ENCODE measurements at regions not wholly inside any gene's neighbourhood (a gene's known extent, or its start where the extent isn't known, plus 50 kb on each side); places are given as distances from the start of the nearest gene placed in this dataset.

DNA sequence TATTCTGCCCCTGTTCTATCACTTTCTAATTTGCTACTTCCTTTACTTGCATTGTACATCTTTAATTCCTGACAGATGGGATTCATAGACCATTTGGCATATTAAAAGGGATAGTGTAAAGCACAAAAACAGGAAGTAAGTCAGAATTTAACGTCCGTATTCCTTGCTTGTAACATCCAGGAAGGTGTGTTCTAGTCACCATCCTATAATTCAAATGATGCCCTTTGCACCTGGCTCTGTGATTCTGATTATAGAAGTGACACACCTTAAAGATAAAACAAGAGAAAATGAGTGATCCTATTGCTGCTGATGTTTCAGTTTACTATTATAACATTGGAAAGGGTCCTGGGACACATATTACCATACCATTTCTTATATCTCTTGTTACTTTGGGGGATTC, 238.7 kb upstream of the NR3C2 start:
- BruUV-seq (replicated peaks): no TSS peak
- in situ Hi-C loops (cut with HindIII; ENCODE audit: extremely low pct_ligation_motif_present, low pct_unique_long_range_greater_than_20kb): no loop called here
- intact Hi-C loops (cut with micrococcal nuclease; ENCODE audit: unreplicated experiment): no loop called here
- Histone ChIP-seq H3K27me3 (ENCODE audit: control insufficient read depth in 1 of 2, insufficient read depth in 2 of 2, low read length in 2 of 2) (no peaks in the 10 kb centered on the region), H3K9me3 (ENCODE audit: low read length) (no peaks in the 10 kb centered on the region), H3K4me1 (ENCODE audit: insufficient read depth, low read length) (no peaks in the 10 kb centered on the region), H4K20me1 (ENCODE audit: insufficient read depth, low read length) (no peaks in the 10 kb centered on the region), H3K4me2 (ENCODE audit: low read depth, low read length) (no peak overlapping the region), H3K9ac (ENCODE audit: insufficient read depth, low read depth, low read length) (no peak overlapping the region), H3K79me2 (ENCODE audit: insufficient read depth, low read length) (no peaks in the 10 kb centered on the region), H2AFZ (ENCODE audit: low read length) (no peak overlapping the region), H3K4me3 (replicated peaks in 1 of 3; ENCODE audit: insufficient read depth in 1 of 3, low read depth in 2 of 3, low read length in 3 of 3) (no peak overlapping the region), H3K27ac (ENCODE audit: extremely low read length, insufficient read depth, low read length) (no peak overlapping the region), H3K36me3 (replicated peaks in 1 of 2; ENCODE audit: control insufficient read depth in 1 of 2, insufficient read depth in 2 of 2, low read length in 2 of 2) (no peaks in the 10 kb centered on the region)
- POLR2A ChIA-PET: no interaction called here
- DNase-seq (ENCODE audit: low spot score): no peak
- FAIRE-seq: no peak
- CTCF ChIA-PET (ENCODE audit: low intra/inter-chr PET ratio, low total read pairs): no interaction called here
- whole genome bisulfite sequencing (ENCODE audit: low lambda C conversion rate): 0% methylated on average over 2 of the region's 2 CpGs
- no peak for ATAC-seq
- TF ChIP-seq ZBTB38 (CRISPR knock-in tag; IDR thresholded peaks at IDR 0.05) (no peak), ZNF264 (CRISPR knock-in tag; IDR thresholded peaks at IDR 0.05) (no peak), ZNF484 (CRISPR knock-in tag; IDR thresholded peaks at IDR 0.05; ENCODE audit: borderline replicate concordance, low read depth) (no peak)
- TF ChIP-seq, protein P1, sequence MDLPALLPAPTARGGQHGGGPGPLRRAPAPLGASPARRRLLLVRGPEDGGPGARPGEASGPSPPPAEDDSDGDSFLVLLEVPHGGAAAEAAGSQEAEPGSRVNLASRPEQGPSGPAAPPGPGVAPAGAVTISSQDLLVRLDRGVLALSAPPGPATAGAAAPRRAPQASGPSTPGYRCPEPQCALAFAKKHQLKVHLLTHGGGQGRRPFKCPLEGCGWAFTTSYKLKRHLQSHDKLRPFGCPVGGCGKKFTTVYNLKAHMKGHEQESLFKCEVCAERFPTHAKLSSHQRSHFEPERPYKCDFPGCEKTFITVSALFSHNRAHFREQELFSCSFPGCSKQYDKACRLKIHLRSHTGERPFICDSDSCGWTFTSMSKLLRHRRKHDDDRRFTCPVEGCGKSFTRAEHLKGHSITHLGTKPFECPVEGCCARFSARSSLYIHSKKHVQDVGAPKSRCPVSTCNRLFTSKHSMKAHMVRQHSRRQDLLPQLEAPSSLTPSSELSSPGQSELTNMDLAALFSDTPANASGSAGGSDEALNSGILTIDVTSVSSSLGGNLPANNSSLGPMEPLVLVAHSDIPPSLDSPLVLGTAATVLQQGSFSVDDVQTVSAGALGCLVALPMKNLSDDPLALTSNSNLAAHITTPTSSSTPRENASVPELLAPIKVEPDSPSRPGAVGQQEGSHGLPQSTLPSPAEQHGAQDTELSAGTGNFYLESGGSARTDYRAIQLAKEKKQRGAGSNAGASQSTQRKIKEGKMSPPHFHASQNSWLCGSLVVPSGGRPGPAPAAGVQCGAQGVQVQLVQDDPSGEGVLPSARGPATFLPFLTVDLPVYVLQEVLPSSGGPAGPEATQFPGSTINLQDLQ (CRISPR knock-in tag; IDR thresholded peaks at IDR 0.05): no peak
- TF ChIP-seq, protein P2, sequence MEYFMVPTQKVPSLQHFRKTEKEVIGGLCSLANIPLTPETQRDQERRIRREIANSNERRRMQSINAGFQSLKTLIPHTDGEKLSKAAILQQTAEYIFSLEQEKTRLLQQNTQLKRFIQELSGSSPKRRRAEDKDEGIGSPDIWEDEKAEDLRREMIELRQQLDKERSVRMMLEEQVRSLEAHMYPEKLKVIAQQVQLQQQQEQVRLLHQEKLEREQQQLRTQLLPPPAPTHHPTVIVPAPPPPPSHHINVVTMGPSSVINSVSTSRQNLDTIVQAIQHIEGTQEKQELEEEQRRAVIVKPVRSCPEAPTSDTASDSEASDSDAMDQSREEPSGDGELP (IDR thresholded peaks at IDR 0.05; ENCODE audit: borderline replicate concordance, low read depth): no peak
- TF ChIP-seq, protein P3, sequence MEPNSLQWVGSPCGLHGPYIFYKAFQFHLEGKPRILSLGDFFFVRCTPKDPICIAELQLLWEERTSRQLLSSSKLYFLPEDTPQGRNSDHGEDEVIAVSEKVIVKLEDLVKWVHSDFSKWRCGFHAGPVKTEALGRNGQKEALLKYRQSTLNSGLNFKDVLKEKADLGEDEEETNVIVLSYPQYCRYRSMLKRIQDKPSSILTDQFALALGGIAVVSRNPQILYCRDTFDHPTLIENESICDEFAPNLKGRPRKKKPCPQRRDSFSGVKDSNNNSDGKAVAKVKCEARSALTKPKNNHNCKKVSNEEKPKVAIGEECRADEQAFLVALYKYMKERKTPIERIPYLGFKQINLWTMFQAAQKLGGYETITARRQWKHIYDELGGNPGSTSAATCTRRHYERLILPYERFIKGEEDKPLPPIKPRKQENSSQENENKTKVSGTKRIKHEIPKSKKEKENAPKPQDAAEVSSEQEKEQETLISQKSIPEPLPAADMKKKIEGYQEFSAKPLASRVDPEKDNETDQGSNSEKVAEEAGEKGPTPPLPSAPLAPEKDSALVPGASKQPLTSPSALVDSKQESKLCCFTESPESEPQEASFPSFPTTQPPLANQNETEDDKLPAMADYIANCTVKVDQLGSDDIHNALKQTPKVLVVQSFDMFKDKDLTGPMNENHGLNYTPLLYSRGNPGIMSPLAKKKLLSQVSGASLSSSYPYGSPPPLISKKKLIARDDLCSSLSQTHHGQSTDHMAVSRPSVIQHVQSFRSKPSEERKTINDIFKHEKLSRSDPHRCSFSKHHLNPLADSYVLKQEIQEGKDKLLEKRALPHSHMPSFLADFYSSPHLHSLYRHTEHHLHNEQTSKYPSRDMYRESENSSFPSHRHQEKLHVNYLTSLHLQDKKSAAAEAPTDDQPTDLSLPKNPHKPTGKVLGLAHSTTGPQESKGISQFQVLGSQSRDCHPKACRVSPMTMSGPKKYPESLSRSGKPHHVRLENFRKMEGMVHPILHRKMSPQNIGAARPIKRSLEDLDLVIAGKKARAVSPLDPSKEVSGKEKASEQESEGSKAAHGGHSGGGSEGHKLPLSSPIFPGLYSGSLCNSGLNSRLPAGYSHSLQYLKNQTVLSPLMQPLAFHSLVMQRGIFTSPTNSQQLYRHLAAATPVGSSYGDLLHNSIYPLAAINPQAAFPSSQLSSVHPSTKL (CRISPR knock-in tag; IDR thresholded peaks at IDR 0.05): no peak
- TF ChIP-seq, protein P4, sequence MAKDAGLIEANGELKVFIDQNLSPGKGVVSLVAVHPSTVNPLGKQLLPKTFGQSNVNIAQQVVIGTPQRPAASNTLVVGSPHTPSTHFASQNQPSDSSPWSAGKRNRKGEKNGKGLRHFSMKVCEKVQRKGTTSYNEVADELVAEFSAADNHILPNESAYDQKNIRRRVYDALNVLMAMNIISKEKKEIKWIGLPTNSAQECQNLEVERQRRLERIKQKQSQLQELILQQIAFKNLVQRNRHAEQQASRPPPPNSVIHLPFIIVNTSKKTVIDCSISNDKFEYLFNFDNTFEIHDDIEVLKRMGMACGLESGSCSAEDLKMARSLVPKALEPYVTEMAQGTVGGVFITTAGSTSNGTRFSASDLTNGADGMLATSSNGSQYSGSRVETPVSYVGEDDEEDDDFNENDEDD (CRISPR knock-in tag; IDR thresholded peaks at IDR 0.05; ENCODE audit: borderline replicate concordance): no peak
- TF ChIP-seq, protein P5, sequence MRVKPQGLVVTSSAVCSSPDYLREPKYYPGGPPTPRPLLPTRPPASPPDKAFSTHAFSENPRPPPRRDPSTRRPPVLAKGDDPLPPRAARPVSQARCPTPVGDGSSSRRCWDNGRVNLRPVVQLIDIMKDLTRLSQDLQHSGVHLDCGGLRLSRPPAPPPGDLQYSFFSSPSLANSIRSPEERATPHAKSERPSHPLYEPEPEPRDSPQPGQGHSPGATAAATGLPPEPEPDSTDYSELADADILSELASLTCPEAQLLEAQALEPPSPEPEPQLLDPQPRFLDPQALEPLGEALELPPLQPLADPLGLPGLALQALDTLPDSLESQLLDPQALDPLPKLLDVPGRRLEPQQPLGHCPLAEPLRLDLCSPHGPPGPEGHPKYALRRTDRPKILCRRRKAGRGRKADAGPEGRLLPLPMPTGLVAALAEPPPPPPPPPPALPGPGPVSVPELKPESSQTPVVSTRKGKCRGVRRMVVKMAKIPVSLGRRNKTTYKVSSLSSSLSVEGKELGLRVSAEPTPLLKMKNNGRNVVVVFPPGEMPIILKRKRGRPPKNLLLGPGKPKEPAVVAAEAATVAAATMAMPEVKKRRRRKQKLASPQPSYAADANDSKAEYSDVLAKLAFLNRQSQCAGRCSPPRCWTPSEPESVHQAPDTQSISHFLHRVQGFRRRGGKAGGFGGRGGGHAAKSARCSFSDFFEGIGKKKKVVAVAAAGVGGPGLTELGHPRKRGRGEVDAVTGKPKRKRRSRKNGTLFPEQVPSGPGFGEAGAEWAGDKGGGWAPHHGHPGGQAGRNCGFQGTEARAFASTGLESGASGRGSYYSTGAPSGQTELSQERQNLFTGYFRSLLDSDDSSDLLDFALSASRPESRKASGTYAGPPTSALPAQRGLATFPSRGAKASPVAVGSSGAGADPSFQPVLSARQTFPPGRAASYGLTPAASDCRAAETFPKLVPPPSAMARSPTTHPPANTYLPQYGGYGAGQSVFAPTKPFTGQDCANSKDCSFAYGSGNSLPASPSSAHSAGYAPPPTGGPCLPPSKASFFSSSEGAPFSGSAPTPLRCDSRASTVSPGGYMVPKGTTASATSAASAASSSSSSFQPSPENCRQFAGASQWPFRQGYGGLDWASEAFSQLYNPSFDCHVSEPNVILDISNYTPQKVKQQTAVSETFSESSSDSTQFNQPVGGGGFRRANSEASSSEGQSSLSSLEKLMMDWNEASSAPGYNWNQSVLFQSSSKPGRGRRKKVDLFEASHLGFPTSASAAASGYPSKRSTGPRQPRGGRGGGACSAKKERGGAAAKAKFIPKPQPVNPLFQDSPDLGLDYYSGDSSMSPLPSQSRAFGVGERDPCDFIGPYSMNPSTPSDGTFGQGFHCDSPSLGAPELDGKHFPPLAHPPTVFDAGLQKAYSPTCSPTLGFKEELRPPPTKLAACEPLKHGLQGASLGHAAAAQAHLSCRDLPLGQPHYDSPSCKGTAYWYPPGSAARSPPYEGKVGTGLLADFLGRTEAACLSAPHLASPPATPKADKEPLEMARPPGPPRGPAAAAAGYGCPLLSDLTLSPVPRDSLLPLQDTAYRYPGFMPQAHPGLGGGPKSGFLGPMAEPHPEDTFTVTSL (CRISPR knock-in tag; IDR thresholded peaks at IDR 0.05; ENCODE audit: borderline replicate concordance): no peak
- TF ChIP-seq, protein P6, sequence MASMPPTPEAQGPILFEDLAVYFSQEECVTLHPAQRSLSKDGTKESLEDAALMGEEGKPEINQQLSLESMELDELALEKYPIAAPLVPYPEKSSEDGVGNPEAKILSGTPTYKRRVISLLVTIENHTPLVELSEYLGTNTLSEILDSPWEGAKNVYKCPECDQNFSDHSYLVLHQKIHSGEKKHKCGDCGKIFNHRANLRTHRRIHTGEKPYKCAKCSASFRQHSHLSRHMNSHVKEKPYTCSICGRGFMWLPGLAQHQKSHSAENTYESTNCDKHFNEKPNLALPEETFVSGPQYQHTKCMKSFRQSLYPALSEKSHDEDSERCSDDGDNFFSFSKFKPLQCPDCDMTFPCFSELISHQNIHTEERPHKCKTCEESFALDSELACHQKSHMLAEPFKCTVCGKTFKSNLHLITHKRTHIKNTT (CRISPR knock-in tag; IDR thresholded peaks at IDR 0.05): no peak

Measured in HepG2 (cell line).